ENCODE measurements at regions not wholly inside any gene's neighbourhood (a gene's known extent, or its start where the extent isn't known, plus 50 kb on each side); places are given as distances from the start of the nearest gene placed in this dataset.

- Histone ChIP-seq H3K27ac (no peak overlapping the region), H3K36me3 (no peaks in the 10 kb centered on the region), H3K27me3 (no peaks in the 10 kb centered on the region), H3K9me3 (no peaks in the 10 kb centered on the region), H3K4me1 (peaks cover 0 to 6% (median 0%) of the 10 kb centered on the region in 12 donors), H3K4me3 (no peak overlapping the region)
- WGBS, 4 donors, result 95 to 98% (median 97%) methylated on average over 4 of the region's 4 CpGs
- ATAC-seq, result no peak
- intact Hi-C loops (cut with DNase I), result loop anchor here in 1 of 10 donors (10.0 kb wide), 1 partner anchor 263 kb away; the partner anchor contains the start of gene RHOU
- no peak for TF ChIP-seq CTCF (IDR thresholded peaks at IDR 0.05)
- TF ChIP-seq POLR2A (IDR thresholded peaks at IDR 0.05), result no peak
- DNase-seq, result no peak
These were observed 262.5 kb downstream of the RHOU start for GRCh38 chr1:228997721-228998144.

GRCh38 chr1:228998179-228998578, 262.9 kb downstream of the RHOU start:
- H3K4me1 ChIP-seq, result peaks cover 0 to 6% (median 0%) of the 10 kb centered on the region in 12 donors
- H3K36me3 ChIP-seq, result no peaks in the 10 kb centered on the region
- 47 to 80% (median 62%) methylated on average over 6 of the region's 6 CpGs for WGBS, 4 donors
- TF ChIP-seq CTCF (IDR thresholded peaks at IDR 0.05), result peak in 2 of 12 donors; percentile 8 to 11
- TF ChIP-seq POLR2A (IDR thresholded peaks at IDR 0.05), result no peak
- no peak overlapping the region for H3K27ac ChIP-seq
- no peaks in the 10 kb centered on the region for H3K9me3 ChIP-seq
- H3K27me3 ChIP-seq, result no peaks in the 10 kb centered on the region
- peak in 2 of 4 donors; percentile 38 to 81 for ATAC-seq
- DNase-seq, result peak in 2 of 5 donors; percentile 35 to 49
- intact Hi-C loops (cut with DNase I), result loop anchor here in 1 of 10 donors (10.0 kb wide), 1 partner anchor 263 kb away; the partner anchor contains the start of gene RHOU
- H3K4me3 ChIP-seq, result no peak overlapping the region

- no peaks in the 10 kb centered on the region for H3K9me3 ChIP-seq
- ATAC-seq (no peak), DNase-seq (no peak)
- no peak for TF ChIP-seq CTCF (IDR thresholded peaks at IDR 0.05)
- no peak for TF ChIP-seq POLR2A (IDR thresholded peaks at IDR 0.05)
- H3K4me3 ChIP-seq, result no peak overlapping the region
- H3K27ac ChIP-seq, result no peak overlapping the region
- H3K27me3 ChIP-seq, result no peaks in the 10 kb centered on the region
- no peaks in the 10 kb centered on the region for H3K36me3 ChIP-seq
- intact Hi-C loops (cut with DNase I), result loop anchor here in 2 of 10 donors (10.0 kb wide), 1 partner anchor 265 kb away; the partner anchor contains the start of gene RHOU (in 2 of the 2)
- 90 to 94% (median 91%) methylated on average over 9 of the region's 9 CpGs for WGBS, 4 donors
- H3K4me1 ChIP-seq, result peaks cover 0 to 6% (median 0%) of the 10 kb centered on the region in 12 donors
These were observed 264.3 kb downstream of the RHOU start for GRCh38 chr1:228999446-229000170.

- Histone ChIP-seq H3K27me3 (no peaks in the 10 kb centered on the region), H3K4me1 (peaks cover 0 to 6% (median 0%) of the 10 kb centered on the region in 12 donors), H3K4me3 (no peak overlapping the region), H3K27ac (no peak overlapping the region), H3K9me3 (no peaks in the 10 kb centered on the region), H3K36me3 (no peaks in the 10 kb centered on the region)
- WGBS, 4 donors, result 86 to 95% (median 95%) methylated on average over 8 of the region's 8 CpGs
- no peak for ATAC-seq
- no peak for TF ChIP-seq CTCF (IDR thresholded peaks at IDR 0.05)
- no peak for TF ChIP-seq POLR2A (IDR thresholded peaks at IDR 0.05)
- DNase-seq, result no peak
- intact Hi-C loops (cut with DNase I), result loop anchor here in 1 of 10 donors (10.0 kb wide), 1 partner anchor 265 kb away; the partner anchor contains the start of gene RHOU
These were observed 264.9 kb downstream of the RHOU start for GRCh38 chr1:229000187-229000586.
